Suprapubic skin (tissue), 3 donors: ENCODE measurements at regions not wholly inside any gene's neighbourhood (a gene's known extent, or its start where the extent isn't known, plus 50 kb on each side); places are given as distances from the start of the nearest gene placed in this dataset.
"Not testable (repeated sequence)": the region's sequence is repeated elsewhere in the genome, so short reads cannot be mapped to it uniquely, and the experiment has no call there.

Source experiments
- CTCF ChIP-seq, 2 donors: fragments of 200-600 bp in 1 of 2; fragments of 450-650 bp in 1 of 2; sonication (generic) in 1 of 2; IDR thresholded peaks; one replicate each; pipeline ENCODE4 v1.5.1; 2016 to 2019; ENCODE audit warnings: antibody characterized with exemption in 2 of 2, mild to moderate bottlenecking in 1 of 2, moderate library complexity in 1 of 2
- POLR2A ChIP-seq, 2 donors: fragments of 450-650 bp; IDR thresholded peaks; one replicate each; pipeline ENCODE4 v1.6.1; 2017; ENCODE audit warnings: antibody characterized with exemption in 2 of 2, mild to moderate bottlenecking in 2 of 2, moderate library complexity in 2 of 2

GRCh38 chr2:158885018-158885678, 83.3 kb upstream of the TANC1 start:
- TF ChIP-seq POLR2A, CTCF (IDR thresholded peaks at IDR 0.05): not testable (repeated sequence)
